Adrenal gland (tissue), 9 donors: ENCODE measurements at regions not wholly inside any gene's neighbourhood (a gene's known extent, or its start where the extent isn't known, plus 50 kb on each side); places are given as distances from the start of the nearest gene placed in this dataset.

Source experiments
- DNase-seq, 7 donors: peaks; one replicate each; pipeline ENCODE4 v3.0.0-alpha.2; 2019 to 2020
- H3K27ac ChIP-seq, 5 donors: fragments of 200-600 bp; sonication (generic) in 4 of 5; 1 replicate in 3 of 5; 2 replicates in 2 of 5; pipeline versions ENCODE4 v1.5.1 to v1.8.0; 2016 to 2020; ENCODE audit warnings: mild to moderate bottlenecking in 1 of 5
- H3K27me3 ChIP-seq: fragments of 200-600 bp; 2 replicates; pipeline ENCODE4 v1.8.0; 2021
- H3K36me3 ChIP-seq, 2 donors: fragments of 200-600 bp; replicated peaks in 1 of 2; 1 replicate in 1 of 2; 2 replicates in 1 of 2; pipeline versions ENCODE4 v1.5.1 to v1.8.0; 2018 to 2022
- H3K4me1 ChIP-seq, 2 donors: fragments of 200-600 bp; replicated peaks in 1 of 2; 1 replicate in 1 of 2; 2 replicates in 1 of 2; pipeline versions ENCODE4 v1.5.1 to v1.8.0; 2018 to 2021
- H3K4me3 ChIP-seq, 4 donors: fragments of 200-600 bp; sonication (generic) in 3 of 4; one replicate each; pipeline ENCODE4 v1.5.1; 2016 to 2018
- H3K9me3 ChIP-seq, 3 donors: fragments of 200-600 bp; sonication (generic) in 1 of 3; replicated peaks in 1 of 3; 1 replicate in 2 of 3; 2 replicates in 1 of 3; pipeline versions ENCODE4 v1.5.1 to v1.8.0; 2016 to 2021
- CTCF ChIP-seq, 6 experiments: fragments of 450-650 bp in 4 of 6; fragments of 200-600 bp in 2 of 6; sonication (generic) in 1 of 6; IDR thresholded peaks; 1 replicate in 5 of 6; 2 replicates in 1 of 6; pipeline versions ENCODE4 v1.5.1 to v1.8.0; 2016 to 2021; ENCODE audit warnings: antibody characterized with exemption in 6 of 6, mild to moderate bottlenecking in 2 of 6, moderate library complexity in 1 of 6
- POLR2A ChIP-seq, 2 donors: fragments of 450-650 bp; IDR thresholded peaks; one replicate each; pipeline ENCODE4 v1.6.1; 2017; ENCODE audit warnings: antibody characterized with exemption in 2 of 2, mild to moderate bottlenecking in 2 of 2, moderate library complexity in 1 of 2
- WGBS, 4 donors: extraction: QIAGEN DNeasy Blood & Tissue Kit in 2 of 4; methylation state at CpG; one replicate each; pipeline versions ENCODE4 v1.1.5 to v1.1.7; 2013 to 2017; 5-methylcytosine and 5-hydroxymethylcytosine counted together
- intact Hi-C, 2 donors: fragments of 100-400 bp; cut with DNase I; formaldehyde crosslinking; loops; one replicate each; pipeline versions ENCODE4 v1.14.1 to v1.15.0; 2022 to 2023
- donor health status: healthy with polysubstance abuse.
- donor health status: Bipolar disorder and iron deficiency.
- donor health status: DM: yes; HTN: yes; CAD: no.
- donor health status: DM: no; HTN: no; CAD: no.
- donor health status: DM: no; HTN: no; CAD: no.

DNA sequence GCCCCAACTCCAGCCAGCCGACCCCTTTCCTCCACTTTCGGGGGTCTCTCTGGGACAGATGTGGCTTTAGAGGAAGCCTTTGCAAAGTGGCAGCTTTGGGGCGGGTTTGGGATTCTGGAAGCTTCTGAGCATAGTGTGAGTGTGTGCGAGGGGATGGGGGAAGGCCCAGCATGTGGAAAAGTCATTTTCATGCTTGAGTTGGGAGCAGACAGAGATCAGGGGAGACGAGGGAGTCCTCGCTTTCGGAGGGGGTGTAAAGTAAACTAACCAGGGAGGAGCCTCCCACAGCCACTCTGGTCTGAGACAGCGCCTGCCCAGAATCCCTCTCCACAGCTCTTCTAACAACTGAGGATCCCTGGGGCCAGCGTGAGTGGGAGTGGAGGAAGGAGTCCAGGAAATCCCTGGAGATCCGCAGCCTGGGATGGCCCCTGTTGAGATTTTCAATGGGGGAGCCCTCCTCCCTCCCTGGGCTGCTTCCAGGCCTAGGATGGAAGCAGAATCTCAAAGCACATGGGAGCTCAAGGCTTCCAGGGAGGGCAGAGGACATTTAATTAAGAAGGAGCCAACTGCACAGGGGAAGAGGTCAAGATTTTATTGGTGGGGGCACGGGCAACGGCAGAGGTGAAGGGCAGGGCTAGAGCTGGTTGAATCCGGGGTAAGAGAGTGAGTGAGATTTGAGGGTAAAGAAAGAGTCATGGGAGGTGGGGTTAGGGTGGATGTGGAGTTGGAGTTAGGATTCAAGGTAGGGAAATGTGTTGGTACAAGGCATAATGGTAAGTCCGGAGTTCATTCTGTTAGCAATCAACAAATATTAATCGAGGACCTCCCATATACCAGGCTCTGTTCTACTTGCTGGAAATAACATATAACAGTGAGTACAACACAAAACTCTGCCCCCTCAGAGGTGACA, 102.3 kb upstream of the FOXP4 start:
- peaks cover 4% of the 10 kb centered on the region in 2 donors for H3K4me1 ChIP-seq
- H3K9me3 ChIP-seq = no peaks in the 10 kb centered on the region
- WGBS, 4 donors = 62 to 68% (median 65%) methylated on average over 15 of the region's 15 CpGs
- H3K4me3 ChIP-seq = no peak overlapping the region
- H3K27me3 ChIP-seq = peaks cover 13% of the 10 kb centered on the region
- TF ChIP-seq CTCF (IDR thresholded peaks at IDR 0.05) = no peak
- H3K27ac ChIP-seq = peak overlapping the region in 2 of 5 donors; percentile 30 to 67
- DNase-seq = peak in 4 of 7 donors; percentile 16 to 52 (median 28)
- intact Hi-C loops = no loop called here
- no peaks in the 10 kb centered on the region for H3K36me3 ChIP-seq

DNA sequence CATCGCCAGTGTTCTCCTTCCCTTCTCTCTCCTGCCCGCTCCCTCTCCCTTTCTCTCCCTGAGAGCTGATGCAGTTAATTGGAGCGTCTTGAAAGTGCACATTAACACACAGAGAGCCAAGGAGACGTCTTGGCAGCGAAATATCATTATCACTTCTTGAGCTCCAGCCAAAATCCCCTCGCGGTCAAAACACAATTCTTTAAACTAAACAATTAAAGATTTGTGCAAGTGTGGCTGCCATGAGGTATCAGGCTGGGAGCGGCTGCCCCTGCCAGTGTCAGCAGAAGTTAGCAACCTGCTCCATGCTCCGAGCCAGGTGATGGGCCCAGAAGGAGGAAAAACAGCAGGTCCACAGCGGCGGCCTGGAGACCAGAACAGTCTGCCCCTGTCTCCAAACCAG, 100.9 kb upstream of the FOXP4 start:
- Histone ChIP-seq H3K4me3 (no peak overlapping the region), H3K27ac (no peak overlapping the region), H3K36me3 (no peaks in the 10 kb centered on the region), H3K27me3 (peaks cover 13% of the 10 kb centered on the region), H3K9me3 (no peaks in the 10 kb centered on the region), H3K4me1 (peaks cover 4 to 9% of the 10 kb centered on the region in 2 donors)
- 75 to 80% (median 78%) methylated on average over 10 to 11 of the region's 11 CpGs for WGBS, 4 donors
- no peak for DNase-seq
- intact Hi-C loops = no loop called here
- no peak for TF ChIP-seq CTCF (IDR thresholded peaks at IDR 0.05)

DNA sequence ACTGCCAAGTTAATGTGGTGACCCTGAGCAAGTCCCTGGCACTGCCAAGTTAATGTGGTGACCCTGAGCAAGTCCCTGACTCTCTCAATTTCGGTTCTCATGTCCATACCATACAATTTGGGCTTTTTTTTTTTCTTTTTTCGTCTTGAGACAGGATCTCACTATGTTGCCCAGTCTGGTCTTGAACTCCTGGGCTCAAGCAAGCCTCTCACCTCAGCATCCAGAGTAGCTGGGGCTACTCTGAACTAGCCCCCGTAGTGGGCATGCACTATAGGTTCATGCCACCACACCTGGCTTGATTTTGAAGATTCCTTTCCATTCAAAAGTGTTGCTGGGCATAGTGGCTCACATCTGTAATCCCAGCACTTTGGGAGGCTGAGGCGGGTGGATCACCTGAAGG, 100.0 kb upstream of the FOXP4 start:
- 64 to 75% (median 68%) methylated on average over 4 of the region's 4 CpGs for WGBS, 4 donors
- peaks cover 4 to 9% of the 10 kb centered on the region in 2 donors for H3K4me1 ChIP-seq

More for the DNA sequence above, 100.0 kb upstream of the FOXP4 start:
- intact Hi-C loops = no loop called here
- Histone ChIP-seq H3K27ac (no peak overlapping the region), H3K36me3 (no peaks in the 10 kb centered on the region), H3K4me3 (no peak overlapping the region), H3K27me3 (peaks cover 13% of the 10 kb centered on the region), H3K9me3 (no peaks in the 10 kb centered on the region)
- no peak for DNase-seq
- no peak for TF ChIP-seq POLR2A (IDR thresholded peaks at IDR 0.05)
- TF ChIP-seq CTCF (IDR thresholded peaks at IDR 0.05) = no peak
